SK-N-MC (cell line): ENCODE measurements at regions not wholly inside any gene's neighbourhood (a gene's known extent, or its start where the extent isn't known, plus 50 kb on each side); places are given as distances from the start of the nearest gene placed in this dataset.

Source experiments
- EZH2 ChIP-seq: fragments of 200-600 bp; sonication (generic); IDR thresholded peaks from one replicate; pipeline ENCODE4 v1.6.1; 2017; ENCODE audit warnings: antibody characterized with exemption
- FOXP2 ChIP-seq: optimal IDR thresholded peaks from 2 replicates; pipeline ENCODE3; 2011; ENCODE audit warnings: mild to moderate bottlenecking, moderate library complexity; ENCODE audit not compliant: insufficient read depth; ENCODE audit errors: extremely low read length, control extremely low read depth
- POLR2AphosphoS5 ChIP-seq: IDR thresholded peaks from 2 replicates; pipeline ENCODE4 v1.6.1; 2012; ENCODE audit warnings: mild to moderate bottlenecking, low read depth, low read length, borderline replicate concordance

DNA sequence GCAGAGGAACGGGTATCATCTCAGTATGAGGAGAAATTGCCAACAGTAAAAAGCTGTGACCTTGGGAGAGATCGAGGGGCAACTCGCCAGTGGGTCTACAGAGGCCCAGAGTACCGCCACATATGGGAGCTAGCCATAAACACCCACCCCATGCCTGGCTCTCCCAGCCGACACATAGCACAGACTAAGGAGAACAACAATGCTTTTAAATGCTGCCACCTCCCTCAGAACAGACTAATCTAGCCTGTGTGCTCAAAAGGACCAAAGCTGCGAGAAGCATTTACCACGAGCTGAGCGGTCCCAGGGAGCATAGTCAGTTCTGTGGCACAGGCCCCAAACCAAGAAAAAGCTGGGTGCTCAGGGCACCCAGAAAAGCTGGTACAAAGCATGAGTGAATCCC lies 73.3 kb downstream of the LSM5 start:
- TF ChIP-seq EZH2 (no peak), POLR2AphosphoS5 (no peak), FOXP2 (no peak)
